IMR-90 (cell line): ENCODE measurements at regions not wholly inside any gene's neighbourhood (a gene's known extent, or its start where the extent isn't known, plus 50 kb on each side); places are given as distances from the start of the nearest gene placed in this dataset.

Source experiments
- ATAC-seq: fragments of 200-7000 bp; cut with Tn5 transposase; 2 replicates; pipeline ENCODE4 v1.9.1; 2020; ENCODE audit warnings: low read depth, mild to moderate bottlenecking, moderate library complexity
- BruUV-seq: library from RNA; stranded (reverse); fragments of 400-500 nt; replicated peaks from 2 replicates; lab custom pipeline; 2021; lab: Mats Ljungman, UMichigan
- CTCF ChIA-PET: fragments of 300-600 bp; formaldehyde crosslinking; extraction: SDS; loops from one replicate; lab custom pipeline; 2021; ENCODE audit warnings: antibody characterized with exemption; lab: Yijun Ruan, JAX
- POLR2A ChIA-PET: fragments of 300-600 bp; sonication (Branson Sonifier 250); formaldehyde crosslinking; loops from one replicate; lab custom pipeline; 2022; ENCODE audit warnings: antibody characterized with exemption; ENCODE audit not compliant: unreplicated experiment; lab: Charles Lee
- DNase-seq: peaks from one replicate; pipeline ENCODE4 v3.0.0; 2013
- H2AFZ ChIP-seq: replicated peaks from 2 replicates; pipeline ENCODE3; 2013; ENCODE audit warnings: low read length, mild to moderate bottlenecking; ENCODE audit not compliant: poor library complexity
- H2AK5ac ChIP-seq: 2 replicates; pipeline ENCODE4 v1.6.1; 2013; ENCODE audit warnings: low read depth, low read length, inconsistent platforms
- H2AK9ac ChIP-seq: replicated peaks from 2 replicates; pipeline ENCODE3; 2013; ENCODE audit warnings: mild to moderate bottlenecking, low read depth, low read length, moderate library complexity; ENCODE audit not compliant: poor library complexity
- H2BK120ac ChIP-seq: 2 replicates; pipeline ENCODE4 v1.6.1; 2013; ENCODE audit warnings: low read depth, low read length, inconsistent platforms
- H2BK15ac ChIP-seq: 3 replicates; pipeline ENCODE4 v1.6.1; 2013; ENCODE audit warnings: low read depth, low read length, inconsistent platforms
- H2BK20ac ChIP-seq: 2 replicates; pipeline ENCODE4 v1.6.1; 2013; ENCODE audit warnings: low read depth, mild to moderate bottlenecking, inconsistent platforms, low read length, moderate library complexity
- H2BK5ac ChIP-seq: 2 replicates; pipeline ENCODE4 v1.6.1; 2013; ENCODE audit warnings: mild to moderate bottlenecking, low read depth, low read length, inconsistent platforms; ENCODE audit not compliant: poor library complexity, severe bottlenecking
- H3K14ac ChIP-seq: replicated peaks from 2 replicates; pipeline ENCODE4 v1.6.1; 2013; ENCODE audit warnings: low read depth, low read length, inconsistent platforms
- H3K18ac ChIP-seq: 2 replicates; pipeline ENCODE4 v1.6.1; 2013; ENCODE audit warnings: low read depth, low read length, control low read depth
- H3K23ac ChIP-seq: 2 replicates; pipeline ENCODE4 v1.6.1; 2013; ENCODE audit warnings: low read depth, low read length, inconsistent platforms
- H3K27ac ChIP-seq: 2 replicates; pipeline ENCODE4 v1.5.1; 2013; ENCODE audit warnings: mild to moderate bottlenecking, control low read depth, low read length; ENCODE audit not compliant: insufficient read depth
- H3K27me3 ChIP-seq: 2 replicates; pipeline ENCODE4 v1.6.1; 2013; ENCODE audit warnings: low read length; ENCODE audit not compliant: control insufficient read depth, insufficient read depth
- H3K36me3 ChIP-seq: 2 replicates; pipeline ENCODE4 v1.6.1; 2013; ENCODE audit warnings: low read length, mixed read lengths; ENCODE audit not compliant: control insufficient read depth, insufficient read depth
- H3K4ac ChIP-seq: 2 replicates; pipeline ENCODE4 v1.6.1; 2013; ENCODE audit warnings: low read depth, low read length, inconsistent platforms
- H3K4me1 ChIP-seq: 2 replicates; pipeline ENCODE4 v1.6.1; 2013; ENCODE audit warnings: low read length, mixed read lengths; ENCODE audit not compliant: control insufficient read depth, insufficient read depth
- H3K4me2 ChIP-seq: 2 replicates; pipeline ENCODE4 v1.6.1; 2013; ENCODE audit warnings: low read depth, mild to moderate bottlenecking, control low read depth, low read length, moderate library complexity
- H3K4me3 ChIP-seq: 2 replicates; pipeline ENCODE4 v1.5.1; 2013; ENCODE audit warnings: low read depth, mild to moderate bottlenecking, control low read depth, low read length, moderate library complexity; ENCODE audit not compliant: insufficient read depth
- H3K56ac ChIP-seq: 2 replicates; pipeline ENCODE4 v1.6.1; 2013; ENCODE audit warnings: low read length, inconsistent platforms; ENCODE audit not compliant: insufficient read depth; ENCODE audit errors: extremely low read depth
- H3K79me1 ChIP-seq, 2 experiments: 2 replicates each; pipeline ENCODE4 v1.6.1; 2013; ENCODE audit warnings: low read length in 2 of 2, inconsistent platforms in 1 of 2, low read depth in 1 of 2
- H3K9ac ChIP-seq: 2 replicates; pipeline ENCODE4 v1.6.1; 2013; ENCODE audit warnings: low read depth, low read length, control low read depth
- H3K9me1 ChIP-seq: 2 replicates; pipeline ENCODE4 v1.6.1; 2013; ENCODE audit warnings: low read length, inconsistent platforms; ENCODE audit not compliant: insufficient read depth
- H3K9me3 ChIP-seq: 2 replicates; pipeline ENCODE4 v1.6.1; 2013; ENCODE audit warnings: low read length; ENCODE audit not compliant: control insufficient read depth, insufficient read depth
- H4K20me1 ChIP-seq: 2 replicates; pipeline ENCODE4 v1.6.1; 2013; ENCODE audit warnings: low read length, inconsistent platforms; ENCODE audit not compliant: insufficient read depth
- H4K5ac ChIP-seq: 2 replicates; pipeline ENCODE4 v1.6.1; 2013; ENCODE audit warnings: mild to moderate bottlenecking, low read depth, low read length, control low read depth
- H4K8ac ChIP-seq, 2 experiments: 2 replicates each; pipeline ENCODE4 v1.6.1; 2013; ENCODE audit warnings: low read depth in 2 of 2, low read length in 2 of 2, control low read depth in 1 of 2, inconsistent platforms in 1 of 2
- H4K91ac ChIP-seq: 2 replicates; pipeline ENCODE4 v1.6.1; 2013; ENCODE audit warnings: low read depth, low read length, inconsistent platforms; ENCODE audit not compliant: insufficient read depth
- BHLHE40 ChIP-seq: fragments of 150-350 bp; IDR thresholded peaks from 2 replicates; pipeline ENCODE4 v1.6.1; 2016; ENCODE audit warnings: mild to moderate bottlenecking, low read depth, low read length
- CEBPB ChIP-seq: IDR thresholded peaks from 2 replicates; pipeline ENCODE4 v1.6.1; 2012; ENCODE audit warnings: low read depth, low read length, improper control_type of control experiment
- CHD1 ChIP-seq: IDR thresholded peaks from 2 replicates; pipeline ENCODE4 v1.6.1; 2012; ENCODE audit warnings: low read depth, low read length, improper control_type of control experiment
- CTCF ChIP-seq: conservative IDR thresholded peaks from 2 replicates; pipeline ENCODE4 v1.5.1; 2012; ENCODE audit warnings: mild to moderate bottlenecking, low read depth, low read length, improper control_type of control experiment
- ELK1 ChIP-seq: fragments of 150-350 bp; IDR thresholded peaks from 2 replicates; pipeline ENCODE4 v1.6.1; 2016; ENCODE audit warnings: low read depth, mild to moderate bottlenecking, low read length, moderate library complexity, borderline replicate concordance
- FOS ChIP-seq: fragments of 150-350 bp; IDR thresholded peaks from 2 replicates; pipeline ENCODE4 v1.6.1; 2016; ENCODE audit warnings: low read depth, low read length
- MAFK ChIP-seq: IDR thresholded peaks from 2 replicates; pipeline ENCODE4 v1.6.1; 2012; ENCODE audit warnings: low read depth, low read length, improper control_type of control experiment
- MAZ ChIP-seq: IDR thresholded peaks from 2 replicates; pipeline ENCODE4 v1.6.1; 2012; ENCODE audit warnings: low read depth, mild to moderate bottlenecking, low read length, improper control_type of control experiment, moderate library complexity, borderline replicate concordance
- MXI1 ChIP-seq: IDR thresholded peaks from 2 replicates; pipeline ENCODE4 v1.6.1; 2012; ENCODE audit warnings: low read depth, mild to moderate bottlenecking, low read length, moderate library complexity, borderline replicate concordance
- NFE2L2 ChIP-seq: fragments of 150-350 bp; IDR thresholded peaks from 2 replicates; pipeline ENCODE4 v1.6.1; 2016; ENCODE audit warnings: low read depth, mild to moderate bottlenecking, low read length
- POLR2A ChIP-seq: IDR thresholded peaks from 2 replicates; pipeline ENCODE4 v1.6.1; 2012; ENCODE audit warnings: mild to moderate bottlenecking, low read depth, low read length
- RAD21 ChIP-seq: IDR thresholded peaks from 2 replicates; pipeline ENCODE4 v1.6.1; 2012; ENCODE audit warnings: low read length, improper control_type of control experiment
- RCOR1 ChIP-seq: IDR thresholded peaks from 2 replicates; pipeline ENCODE4 v1.6.1; 2012; ENCODE audit warnings: mild to moderate bottlenecking, low read length, improper control_type of control experiment; ENCODE audit not compliant: insufficient replicate concordance
- RFX5 ChIP-seq: IDR thresholded peaks from 2 replicates; pipeline ENCODE4 v1.8.0; 2012; ENCODE audit warnings: low read depth, mild to moderate bottlenecking, low read length, moderate library complexity
- SMC3 ChIP-seq: fragments of 150-350 bp; IDR thresholded peaks from 2 replicates; pipeline ENCODE4 v1.6.1; 2016; ENCODE audit warnings: low read depth, mild to moderate bottlenecking, antibody characterized with exemption, low read length, moderate library complexity
- USF2 ChIP-seq: fragments of 150-350 bp; IDR thresholded peaks from 2 replicates; pipeline ENCODE4 v1.6.1; 2017; ENCODE audit warnings: mild to moderate bottlenecking, antibody characterized with exemption, low read length, low read depth
- WGBS, 2 experiments: methylation state at CpG; one replicate each; pipeline versions ENCODE4 v1.1.5 to v1.1.7; 2013; ENCODE audit warnings: missing lambda C conversion rate in 2 of 2; ENCODE audit not compliant: insufficient read length in 1 of 2; ENCODE audit errors: extremely low coverage in 2 of 2; 5-methylcytosine and 5-hydroxymethylcytosine counted together
- dilution Hi-C: fragments of 300-500 bp; cut with HindIII; formaldehyde crosslinking; loops from one replicate; pipeline ENCODE4 v1.14.3; 2018; ENCODE audit warnings: low sequenced_read_pairs; ENCODE audit not compliant: unreplicated experiment
- in situ Hi-C: fragments of 300-500 bp; cut with MboI; formaldehyde crosslinking; loops from 3 replicates; pipeline ENCODE4 v1.14.3; 2019; ENCODE audit warnings: low sequenced_read_pairs, inconsistent platforms, mixed read lengths
- intact Hi-C: fragments of 100-400 bp; cut with micrococcal nuclease; formaldehyde crosslinking; loops from 2 replicates; pipeline ENCODE4 v1.10.0; 2022

- H4K5ac ChIP-seq: no peak overlapping the region
- no peak overlapping the region for H2AK9ac ChIP-seq
- no peak overlapping the region for H2BK20ac ChIP-seq
- H3K4ac ChIP-seq: no peak overlapping the region
- H2BK15ac ChIP-seq: no peak overlapping the region
- intact Hi-C loops (no loop called here), dilution Hi-C loops (no loop called here), in situ Hi-C loops (no loop called here)
- no peak overlapping the region for H3K56ac ChIP-seq
- H3K9ac ChIP-seq: no peak overlapping the region
- ATAC-seq (no peak), DNase-seq (peak; percentile 30)
- H3K27ac ChIP-seq: no peak overlapping the region
- ChIA-PET CTCF (no interaction called here), POLR2A (no interaction called here)
- no peak overlapping the region for H3K14ac ChIP-seq
- H3K23ac ChIP-seq: no peak overlapping the region
- no CpG with 5 or more reads among the region's 1 CpG for WGBS, 2 experiments
- H3K9me1 ChIP-seq: no peaks in the 10 kb centered on the region
- H3K9me3 ChIP-seq: peaks cover 5% of the 10 kb centered on the region
- H2AFZ ChIP-seq: no peak overlapping the region
- H4K8ac ChIP-seq: no peak overlapping the region
- H4K20me1 ChIP-seq: no peaks in the 10 kb centered on the region
- no peak overlapping the region for H2AK5ac ChIP-seq
- no peaks in the 10 kb centered on the region for H3K4me1 ChIP-seq
- no peaks in the 10 kb centered on the region for H3K36me3 ChIP-seq
- H3K79me1 ChIP-seq: no peaks in the 10 kb centered on the region
- no TSS peak for BruUV-seq
- no peak for TF ChIP-seq NFE2L2
- no peak for TF ChIP-seq MAZ
- TF ChIP-seq RFX5: no peak
- no peak for TF ChIP-seq USF2
- TF ChIP-seq CEBPB: no peak
- TF ChIP-seq BHLHE40: no peak
- TF ChIP-seq SMC3: no peak
- no peak for TF ChIP-seq ELK1
- no peak for TF ChIP-seq FOS
- no peak for TF ChIP-seq CHD1
- no peak for TF ChIP-seq MXI1
- no peak for TF ChIP-seq POLR2A
- TF ChIP-seq RCOR1: no peak
- no peak for TF ChIP-seq MAFK
- TF ChIP-seq RAD21: no peak
- TF ChIP-seq CTCF: no peak
- no peak overlapping the region for H3K4me2 ChIP-seq
- no peak overlapping the region for H3K4me3 ChIP-seq
- H2BK5ac ChIP-seq: no peak overlapping the region
- no peak overlapping the region for H3K18ac ChIP-seq
- no peaks in the 10 kb centered on the region for H3K27me3 ChIP-seq
- H4K91ac ChIP-seq: no peak overlapping the region
- H2BK120ac ChIP-seq: no peak overlapping the region
Measured at GRCh38 chr7:137097111-137097510, 228.7 kb downstream of the CHRM2 start.
